Stimulated activated CD4-positive, alpha-beta T cell treated with anti-CD3 and anti-CD28 coated beads, Interleukin-1b, Interleukin-23, amount 100 ng/mL, for 1 hour (primary cell): ENCODE measurements at regions not wholly inside any gene's neighbourhood (a gene's known extent, or its start where the extent isn't known, plus 50 kb on each side); places are given as distances from the start of the nearest gene placed in this dataset.
"Not testable (repeated sequence)": the region's sequence is repeated elsewhere in the genome, so short reads cannot be mapped to it uniquely, and the experiment has no call there.

Experiments
- DNase-seq, 2 donors: peaks; one replicate each; pipeline ENCODE4 v3.0.0-alpha.2; 2020; ENCODE audit warnings: low read depth in 2 of 2

GRCh38 chr2:118403658-118404451 is 315.6 kb downstream of the INSIG2 start:
- no peak for DNase-seq

GRCh38 chr2:118388771-118389170 is 300.5 kb downstream of the INSIG2 start:
- DNase-seq: no peak

DNA sequence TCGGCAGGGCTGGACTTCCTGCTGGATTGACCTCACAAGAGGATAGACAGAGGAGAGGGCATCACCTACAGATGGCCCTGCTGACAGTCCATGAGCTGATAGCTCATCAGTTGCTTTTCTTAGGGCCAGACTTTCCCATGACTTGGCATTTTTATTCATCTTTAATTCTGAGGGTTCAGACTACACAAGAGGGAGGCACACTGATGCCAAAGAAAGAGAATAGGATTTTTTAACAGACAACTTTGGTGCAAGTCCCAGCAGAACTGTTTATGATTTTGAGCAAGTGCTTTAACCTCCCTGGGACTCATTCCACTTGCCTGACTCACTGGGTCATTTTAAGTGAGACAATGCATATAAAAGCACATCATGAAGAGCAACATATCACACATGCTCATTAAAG is 299.2 kb downstream of the INSIG2 start:
- DNase-seq: no peak

- DNase-seq: no peak
Observed at GRCh38 chr2:118386641-118387302, 298.5 kb downstream of the INSIG2 start.

- DNase-seq: no peak
Observed at GRCh38 chr2:118380915-118381653, 292.8 kb downstream of the INSIG2 start.

DNA sequence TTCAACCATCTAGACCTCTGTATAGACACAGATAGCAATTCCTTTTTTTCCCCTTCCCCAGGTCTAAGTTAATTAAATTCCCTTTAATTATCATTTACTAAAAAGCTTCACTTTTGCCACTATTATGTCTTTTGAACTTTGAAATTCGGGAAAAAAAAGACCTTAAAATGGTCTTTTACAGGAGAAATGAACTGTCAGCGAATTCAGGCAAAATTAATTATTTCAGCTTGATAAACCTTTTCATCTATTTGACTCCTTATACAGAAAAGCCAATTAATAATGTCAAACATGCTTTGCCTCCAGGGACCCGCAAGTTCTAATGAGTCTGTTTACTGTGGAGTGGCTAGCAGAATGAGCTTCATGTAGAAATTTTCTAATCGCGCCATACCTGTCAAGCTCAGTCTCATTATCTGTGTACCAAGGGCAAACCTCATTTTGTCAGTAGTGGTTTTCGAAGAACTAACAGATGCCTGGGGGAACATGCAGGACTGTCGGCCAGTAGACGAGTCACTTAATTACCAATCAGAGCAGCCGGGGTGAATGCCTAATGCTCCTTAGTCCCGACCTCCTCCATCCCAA is 287.7 kb downstream of the INSIG2 start:
- DNase-seq: no peak

- no peak for DNase-seq
Observed at GRCh38 chr2:118374974-118375755, 286.9 kb downstream of the INSIG2 start.

- no peak for DNase-seq
Observed at GRCh38 chr2:118372886-118373830, 284.9 kb downstream of the INSIG2 start.

DNA sequence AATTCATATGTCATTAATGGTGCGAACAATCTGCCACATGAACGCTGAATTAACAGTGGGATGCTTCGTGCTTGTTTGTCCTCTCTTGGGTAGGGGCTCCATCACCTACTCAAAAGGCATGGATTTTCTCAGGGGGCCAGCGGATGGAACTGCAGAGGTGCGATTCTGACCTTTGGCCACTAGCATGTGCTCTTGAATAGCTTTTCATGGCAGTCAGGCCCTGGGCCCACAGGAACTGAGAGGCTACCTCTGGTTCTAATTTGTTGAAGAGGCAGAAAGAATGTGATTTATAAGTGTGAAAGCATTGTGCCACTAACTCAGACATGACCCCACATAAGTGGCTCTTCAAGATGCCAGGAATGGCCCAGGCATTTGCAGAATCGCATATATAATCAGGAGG is 283.2 kb downstream of the INSIG2 start:
- no peak for DNase-seq

- DNase-seq: not testable (repeated sequence)
Observed at GRCh38 chr2:118369521-118369920, 281.2 kb downstream of the INSIG2 start.

DNA sequence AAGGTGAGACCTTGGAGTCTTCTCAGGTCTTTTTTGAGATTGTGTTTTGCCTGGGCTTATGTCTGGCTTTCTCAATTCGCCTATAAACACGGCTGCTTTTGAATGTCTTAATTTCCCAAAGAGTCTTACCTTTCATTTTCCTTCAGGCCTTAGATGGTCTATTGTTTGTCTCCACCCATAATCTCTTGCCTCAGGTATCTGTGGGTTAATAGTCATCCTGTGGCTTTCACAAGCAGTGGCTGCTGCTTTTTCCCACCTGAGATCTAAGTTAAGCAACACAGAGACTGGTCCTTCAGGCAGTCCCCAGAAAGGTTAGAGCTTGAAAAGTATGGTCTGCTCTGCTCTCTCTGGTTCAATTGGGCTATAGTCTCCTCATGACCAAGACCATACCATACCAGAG is 275.3 kb downstream of the INSIG2 start:
- no peak for DNase-seq

GRCh38 chr2:118356051-118356450 is 267.8 kb downstream of the INSIG2 start:
- no peak for DNase-seq

DNA sequence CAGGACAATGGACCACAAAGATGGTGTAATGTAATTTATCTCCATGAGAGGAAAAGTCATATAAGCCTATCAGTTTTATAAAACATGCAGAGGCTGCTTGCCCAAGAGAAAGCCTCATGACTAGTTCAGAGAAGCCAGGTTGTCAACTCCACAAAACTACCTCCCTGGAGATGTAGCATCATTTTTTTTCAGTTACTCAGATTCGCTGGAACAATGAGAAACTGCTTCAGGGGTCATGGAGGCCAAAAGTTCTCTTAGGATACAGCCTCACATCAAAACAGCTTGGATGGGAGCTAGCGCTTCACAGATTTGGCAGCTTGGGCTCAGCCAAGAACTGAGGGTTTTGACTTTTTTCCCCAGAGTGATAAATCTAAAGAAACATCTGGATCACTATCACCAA is 263.5 kb downstream of the INSIG2 start:
- DNase-seq: no peak

- DNase-seq: no peak
Observed at GRCh38 chr2:118350621-118351020, 262.4 kb downstream of the INSIG2 start.

- no peak for DNase-seq
Observed at GRCh38 chr2:118349365-118349764, 261.1 kb downstream of the INSIG2 start.

GRCh38 chr2:118348380-118349034 is 260.2 kb downstream of the INSIG2 start:
- no peak for DNase-seq

DNA sequence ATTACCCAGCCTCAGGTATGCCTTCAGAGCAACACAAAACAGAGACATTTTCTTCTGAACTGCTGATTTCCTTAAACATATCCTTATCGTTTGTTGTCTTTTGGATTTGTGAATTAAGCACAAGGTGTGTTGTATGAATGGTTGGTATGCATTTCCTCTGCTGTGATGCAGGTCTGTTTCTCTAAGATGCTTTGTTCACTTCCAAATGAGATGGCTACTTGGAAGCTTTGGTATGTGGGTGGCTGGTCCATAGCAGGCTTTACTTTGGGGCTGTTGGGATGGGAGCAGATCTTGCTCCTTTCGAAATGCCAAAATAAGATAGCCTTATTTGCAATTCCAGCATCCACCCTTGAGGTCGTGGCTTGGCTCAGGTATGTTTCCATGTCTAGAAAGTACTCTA is 257.2 kb downstream of the INSIG2 start:
- DNase-seq: no peak

GRCh38 chr2:118340103-118340502 is 251.8 kb downstream of the INSIG2 start:
- DNase-seq: no peak

- DNase-seq: no peak
Observed at GRCh38 chr2:118339386-118339785, 251.1 kb downstream of the INSIG2 start.

- DNase-seq: no peak
Observed at GRCh38 chr2:118333664-118334063, 245.4 kb downstream of the INSIG2 start.
